ENCODE measurements at regions not wholly inside any gene's neighbourhood (a gene's known extent, or its start where the extent isn't known, plus 50 kb on each side); places are given as distances from the start of the nearest gene placed in this dataset.
"Not testable (repeated sequence)": the region's sequence is repeated elsewhere in the genome, so short reads cannot be mapped to it uniquely, and the experiment has no call there.

DNA sequence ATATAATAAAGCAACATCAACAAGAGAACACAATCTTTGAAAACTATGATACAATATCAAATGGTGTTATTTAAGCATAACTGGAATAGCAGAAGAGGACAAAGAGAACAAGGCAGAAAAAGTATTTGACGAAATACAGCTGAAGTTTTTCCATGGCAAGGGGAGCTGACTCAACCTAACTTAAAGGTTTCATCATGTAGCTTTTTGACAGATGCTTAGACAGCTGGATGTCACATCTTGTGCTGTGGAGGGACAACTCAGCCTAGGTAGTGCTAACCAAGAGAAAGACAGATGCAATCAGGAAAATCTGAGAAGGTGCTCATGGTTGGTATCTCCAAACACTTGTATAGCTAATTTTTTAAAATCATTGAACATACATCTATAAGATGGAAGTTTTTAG, 208.2 kb downstream of the TFEC start:
- H3K27ac Mint-ChIP-seq: no peak overlapping the region
- no peaks in the 10 kb centered on the region for H3K27me3 Mint-ChIP-seq
- H3K9me3 Mint-ChIP-seq (ENCODE audit: low read depth): no peaks in the 10 kb centered on the region
- H3K4me1 Mint-ChIP-seq (ENCODE audit: low read depth): no peaks in the 10 kb centered on the region
- H3K36me3 Mint-ChIP-seq: no peaks in the 10 kb centered on the region
- no peak overlapping the region for H3K4me3 Mint-ChIP-seq

DNA sequence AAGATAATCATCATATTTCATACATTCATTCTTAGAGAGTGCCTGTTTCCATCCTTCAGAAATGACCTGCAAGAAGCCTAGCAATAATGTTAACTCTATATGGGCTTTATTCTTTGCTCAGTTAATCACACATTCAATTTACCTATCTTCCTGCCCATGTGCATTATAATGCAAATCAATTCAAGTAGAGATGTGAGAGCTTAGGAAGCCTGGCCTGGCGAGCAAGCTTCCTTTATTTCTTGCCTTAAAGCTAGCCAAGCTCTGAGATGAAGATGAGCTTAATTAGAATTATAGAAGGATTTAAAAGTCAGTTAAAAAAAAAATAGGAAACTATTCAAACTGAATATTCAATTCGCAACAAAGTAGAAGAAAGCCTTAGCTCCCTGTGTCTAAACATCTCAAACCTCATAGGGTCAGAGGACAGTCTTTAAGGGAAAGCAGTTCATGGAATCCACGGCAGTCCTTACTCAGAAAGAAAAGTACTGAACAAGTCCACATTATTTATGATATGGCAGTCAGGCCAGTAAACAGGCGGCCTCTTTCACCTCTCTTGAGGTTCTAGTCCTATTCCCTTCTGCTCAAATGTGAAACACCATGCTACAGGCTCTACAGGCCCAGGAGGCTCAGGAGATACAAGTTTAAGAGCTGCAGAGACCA, 214.1 kb downstream of the TFEC start:
- H3K36me3 Mint-ChIP-seq: no peaks in the 10 kb centered on the region
- H3K27ac Mint-ChIP-seq: no peak overlapping the region
- no peaks in the 10 kb centered on the region for H3K4me1 Mint-ChIP-seq (ENCODE audit: low read depth)
- H3K27me3 Mint-ChIP-seq: no peaks in the 10 kb centered on the region
- H3K9me3 Mint-ChIP-seq (ENCODE audit: low read depth): no peaks in the 10 kb centered on the region
- no peak overlapping the region for H3K4me3 Mint-ChIP-seq

DNA sequence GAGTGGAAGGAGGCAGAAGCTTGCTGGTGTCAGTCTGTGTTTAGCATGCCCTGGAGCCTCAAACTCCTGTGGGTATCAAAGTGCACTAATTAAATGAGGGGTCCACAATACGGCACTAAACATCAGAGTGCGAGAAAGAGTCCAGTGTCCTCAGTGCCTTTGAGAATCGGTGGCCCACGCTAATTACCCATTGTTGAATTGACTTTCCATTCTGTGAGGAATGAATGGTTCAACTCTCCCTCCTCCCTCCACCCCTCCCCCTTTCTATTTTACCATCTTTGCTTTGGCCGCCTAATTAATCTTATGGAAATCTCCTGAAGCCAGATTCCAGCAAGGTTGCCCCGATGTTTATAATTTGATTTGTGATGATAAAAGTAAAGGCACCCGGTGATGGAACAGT, 217.8 kb downstream of the TFEC start:
- H3K27ac Mint-ChIP-seq: no peak overlapping the region
- no peak overlapping the region for H3K4me3 Mint-ChIP-seq
- no peaks in the 10 kb centered on the region for H3K9me3 Mint-ChIP-seq (ENCODE audit: low read depth)
- H3K36me3 Mint-ChIP-seq: no peaks in the 10 kb centered on the region
- no peaks in the 10 kb centered on the region for H3K4me1 Mint-ChIP-seq (ENCODE audit: low read depth)
- no peaks in the 10 kb centered on the region for H3K27me3 Mint-ChIP-seq

DNA sequence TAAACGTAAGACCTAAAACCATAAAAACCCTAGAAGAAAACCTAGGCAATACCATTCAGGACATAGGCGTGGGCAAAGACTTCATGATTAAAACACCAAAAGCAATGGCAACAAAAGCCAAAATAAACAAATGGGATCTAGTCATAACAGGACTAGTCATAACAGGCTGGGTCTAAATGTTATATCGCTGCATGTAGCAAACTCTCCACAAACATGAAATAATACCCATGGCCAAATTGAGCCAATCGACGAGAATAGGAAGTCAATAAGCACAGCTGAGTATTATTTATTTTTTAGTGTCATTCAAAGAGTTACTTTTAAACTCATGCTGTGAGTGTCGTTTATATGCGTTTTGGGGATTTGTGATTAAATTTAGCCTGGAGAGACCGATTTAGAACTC, 225.1 kb downstream of the TFEC start:
- no peaks in the 10 kb centered on the region for H3K36me3 Mint-ChIP-seq

DNA sequence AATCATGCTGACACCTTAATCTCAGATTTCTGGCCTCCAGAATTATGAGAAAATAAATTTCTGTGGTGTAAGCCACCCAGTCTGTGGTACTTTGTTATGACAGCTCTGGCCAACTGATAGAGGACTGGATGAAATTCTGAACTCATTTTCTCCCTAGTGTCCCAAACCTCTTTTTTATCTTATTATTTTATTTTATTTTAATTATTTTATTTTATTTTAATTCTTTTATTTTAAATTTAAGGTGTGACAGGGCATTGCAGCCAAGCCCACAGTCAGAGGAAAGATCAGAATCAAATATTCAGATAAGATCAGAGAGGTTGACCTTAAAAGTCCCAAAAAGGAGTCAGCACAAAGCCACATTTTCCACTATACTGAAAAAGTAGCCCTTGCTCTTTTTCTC, 228.1 kb downstream of the TFEC start:
- H3K36me3 Mint-ChIP-seq: no peaks in the 10 kb centered on the region
- no peaks in the 10 kb centered on the region for H3K27me3 Mint-ChIP-seq
- no peaks in the 10 kb centered on the region for H3K9me3 Mint-ChIP-seq (ENCODE audit: low read depth)
- no peak overlapping the region for H3K27ac Mint-ChIP-seq
- no peaks in the 10 kb centered on the region for H3K4me1 Mint-ChIP-seq (ENCODE audit: low read depth)
- no peak overlapping the region for H3K4me3 Mint-ChIP-seq

More for the DNA sequence above, 225.1 kb downstream of the TFEC start:
- H3K4me3 Mint-ChIP-seq: no peak overlapping the region
- no peaks in the 10 kb centered on the region for H3K9me3 Mint-ChIP-seq (ENCODE audit: low read depth)
- no peaks in the 10 kb centered on the region for H3K27me3 Mint-ChIP-seq
- no peaks in the 10 kb centered on the region for H3K4me1 Mint-ChIP-seq (ENCODE audit: low read depth)
- no peak overlapping the region for H3K27ac Mint-ChIP-seq

DNA sequence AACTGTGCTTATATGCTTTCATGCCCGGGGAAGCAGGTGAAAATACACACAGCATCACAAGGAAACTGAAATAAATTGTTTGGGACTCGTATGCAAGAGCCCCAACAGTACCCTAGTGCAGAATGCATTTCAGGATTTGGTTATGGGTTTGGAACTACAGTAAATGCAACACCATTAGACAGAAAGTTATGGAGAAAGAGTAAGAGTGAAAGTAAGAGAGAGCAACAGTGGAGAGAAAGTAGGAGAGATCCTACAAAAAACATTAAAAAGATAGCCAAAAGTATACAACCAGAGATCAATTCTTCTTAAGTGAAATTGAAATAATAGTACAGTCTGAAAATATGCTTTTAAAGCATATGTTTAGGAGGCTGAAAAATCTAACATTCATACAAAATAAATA, 231.1 kb downstream of the TFEC start:
- no peak overlapping the region for H3K27ac Mint-ChIP-seq
- no peak overlapping the region for H3K4me3 Mint-ChIP-seq
- no peaks in the 10 kb centered on the region for H3K36me3 Mint-ChIP-seq
- no peaks in the 10 kb centered on the region for H3K27me3 Mint-ChIP-seq
- H3K9me3 Mint-ChIP-seq (ENCODE audit: low read depth): no peaks in the 10 kb centered on the region
- no peaks in the 10 kb centered on the region for H3K4me1 Mint-ChIP-seq (ENCODE audit: low read depth)

DNA sequence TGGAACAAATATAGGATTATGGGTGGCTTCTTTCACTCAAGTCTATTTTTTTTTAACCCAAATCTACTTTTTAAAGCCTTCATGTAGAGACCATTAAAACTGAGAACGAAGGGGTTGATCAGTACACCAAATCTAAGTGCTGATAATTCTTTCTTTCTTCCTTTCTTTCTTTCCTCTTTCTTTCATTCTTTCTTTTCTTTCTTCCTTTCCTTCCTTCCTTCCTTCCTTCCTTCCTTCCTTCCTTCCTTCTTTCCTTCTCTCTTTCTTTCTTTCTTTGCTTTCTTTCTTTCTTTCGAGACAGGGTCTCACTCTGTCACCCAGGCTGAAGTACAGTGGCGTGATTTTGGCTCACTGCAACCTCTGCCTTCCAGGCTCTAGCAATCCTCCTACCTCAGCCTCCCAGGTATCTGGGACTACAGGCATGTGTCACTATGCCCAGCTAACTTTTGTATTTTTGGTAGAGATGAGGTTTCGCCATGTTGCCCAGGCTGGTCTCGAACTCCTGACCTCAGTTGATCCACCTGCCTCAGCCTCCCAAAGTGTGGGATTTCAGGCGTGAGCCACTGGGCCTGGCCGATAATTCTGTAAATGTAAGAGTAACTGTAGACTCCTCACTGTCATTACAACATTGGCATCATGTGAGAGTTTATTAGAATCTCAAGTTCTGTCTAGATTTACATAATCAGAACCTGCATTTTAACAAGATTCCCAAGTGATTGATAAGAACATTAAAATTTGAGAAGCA, 236.4 kb downstream of the TFEC start:
- H3K9me3 Mint-ChIP-seq (ENCODE audit: low read depth): no peaks in the 10 kb centered on the region

DNA sequence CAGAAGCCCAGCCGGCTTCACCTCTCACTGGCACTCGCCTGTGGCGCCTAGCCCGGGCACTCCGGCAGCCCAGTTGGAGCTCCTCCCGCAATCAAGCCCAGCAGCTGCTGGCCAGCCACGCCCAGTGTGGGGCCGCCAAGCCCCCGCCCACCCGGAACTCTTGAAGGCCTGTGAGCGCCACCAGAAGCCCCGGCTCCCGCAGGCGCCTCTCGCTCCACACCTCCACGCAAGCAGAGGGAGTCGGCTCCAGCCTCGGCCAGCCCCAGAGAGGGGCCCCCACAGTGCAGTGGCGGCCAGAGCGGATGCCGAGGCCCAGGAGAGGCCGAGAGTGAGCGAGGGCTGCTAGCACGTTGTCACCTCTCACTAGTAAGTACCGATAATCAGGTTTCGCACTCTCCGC, 240.7 kb downstream of the TFEC start:
- Mint-ChIP-seq H3K4me3 (no peak overlapping the region), H3K4me1 (ENCODE audit: low read depth) (no peaks in the 10 kb centered on the region), H3K9me3 (ENCODE audit: low read depth) (peaks cover 5% of the 10 kb centered on the region), H3K36me3 (no peaks in the 10 kb centered on the region), H3K27me3 (no peaks in the 10 kb centered on the region), H3K27ac (no peak overlapping the region)

More for the DNA sequence above, 236.4 kb downstream of the TFEC start:
- Mint-ChIP-seq H3K4me1 (ENCODE audit: low read depth) (no peaks in the 10 kb centered on the region), H3K4me3 (no peak overlapping the region), H3K27ac (no peak overlapping the region), H3K36me3 (no peaks in the 10 kb centered on the region), H3K27me3 (no peaks in the 10 kb centered on the region)

DNA sequence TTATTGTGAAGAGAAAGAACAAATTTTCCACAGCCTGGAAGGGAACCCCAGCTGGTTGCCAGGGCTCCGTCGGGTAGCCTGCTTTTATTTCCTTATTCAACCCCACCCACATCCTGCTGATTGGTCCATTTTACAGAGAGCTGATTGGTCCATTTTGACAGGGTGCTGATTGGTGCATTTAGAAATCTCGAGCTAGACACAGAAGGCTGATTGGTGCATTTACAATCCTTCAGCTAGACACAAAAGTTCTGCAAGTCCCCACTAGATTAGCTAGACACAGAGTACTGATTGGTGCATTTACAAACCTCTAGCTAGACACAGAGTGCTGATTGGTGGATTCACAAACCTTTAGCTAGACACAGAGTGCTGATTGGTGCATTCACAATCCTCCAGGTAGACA, 241.1 kb downstream of the TFEC start:
- H3K27me3 Mint-ChIP-seq; H3K36me3 Mint-ChIP-seq; H3K9me3 Mint-ChIP-seq (ENCODE audit: low read depth); H3K27ac Mint-ChIP-seq; H3K4me1 Mint-ChIP-seq (ENCODE audit: low read depth); H3K4me3 Mint-ChIP-seq: not testable (repeated sequence)

DNA sequence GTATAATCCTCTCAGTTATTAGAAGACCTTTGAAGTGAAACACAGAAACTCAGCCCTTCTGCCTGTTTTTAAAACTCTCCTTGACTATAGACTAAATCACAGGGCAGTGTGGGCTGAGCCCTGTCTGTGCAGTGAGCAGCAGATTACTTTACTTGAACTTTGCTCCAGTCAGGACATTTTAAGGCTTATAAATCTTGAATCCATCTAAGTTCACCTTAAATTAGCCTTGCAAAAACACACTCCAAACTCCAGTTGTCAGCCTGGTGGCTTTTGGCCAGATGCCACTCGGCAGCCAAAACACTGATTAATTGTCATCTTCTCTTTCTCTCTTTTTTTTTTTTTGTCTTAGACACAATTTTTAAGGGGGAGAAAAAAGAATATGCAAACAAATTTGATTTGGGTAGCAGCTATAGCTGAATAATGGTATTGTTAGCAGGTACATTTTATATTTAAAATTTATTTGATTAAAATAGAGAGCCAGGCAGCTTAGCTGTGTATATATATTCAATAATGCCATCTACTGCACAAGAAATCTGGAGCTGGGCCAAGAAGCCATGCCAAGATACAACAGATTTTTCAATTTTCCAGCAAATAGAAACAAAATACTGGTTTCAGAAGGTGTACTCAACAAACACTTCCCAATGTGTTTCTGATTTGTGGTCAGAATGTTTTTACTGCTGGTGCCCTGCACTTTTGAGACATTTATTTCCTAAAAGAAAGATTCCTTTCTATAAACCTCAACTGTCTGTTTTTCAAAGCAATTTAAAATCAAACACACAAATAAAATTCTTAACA, 247.7 kb downstream of the TFEC start:
- no peaks in the 10 kb centered on the region for H3K27me3 Mint-ChIP-seq
- H3K4me3 Mint-ChIP-seq: no peak overlapping the region
- H3K36me3 Mint-ChIP-seq: no peaks in the 10 kb centered on the region
- no peak overlapping the region for H3K27ac Mint-ChIP-seq
- no peaks in the 10 kb centered on the region for H3K4me1 Mint-ChIP-seq (ENCODE audit: low read depth)
- H3K9me3 Mint-ChIP-seq (ENCODE audit: low read depth): peaks cover 5% of the 10 kb centered on the region

DNA sequence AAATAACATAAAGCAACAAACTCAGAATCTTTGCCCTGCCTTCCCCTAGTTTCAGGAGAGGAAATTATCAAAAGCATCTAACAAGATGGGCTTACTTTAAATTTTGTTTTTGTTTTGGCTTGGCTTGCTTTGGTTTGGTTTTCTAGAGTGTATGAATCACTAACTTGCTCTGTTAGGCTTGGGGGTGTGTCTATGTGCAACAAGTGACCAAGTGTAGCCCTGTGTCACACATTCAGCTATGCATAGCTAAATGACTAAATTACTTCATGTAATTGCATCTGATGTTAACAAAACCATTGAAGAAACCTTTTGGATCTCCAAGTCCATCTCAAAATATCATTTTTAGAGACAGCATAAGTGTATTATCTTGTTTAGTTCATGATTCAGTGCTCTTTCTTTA, 251.0 kb downstream of the TFEC start:
- Mint-ChIP-seq H3K4me1 (ENCODE audit: low read depth) (no peaks in the 10 kb centered on the region), H3K36me3 (no peaks in the 10 kb centered on the region), H3K27ac (no peak overlapping the region), H3K9me3 (ENCODE audit: low read depth) (no peaks in the 10 kb centered on the region), H3K27me3 (no peaks in the 10 kb centered on the region), H3K4me3 (no peak overlapping the region)

DNA sequence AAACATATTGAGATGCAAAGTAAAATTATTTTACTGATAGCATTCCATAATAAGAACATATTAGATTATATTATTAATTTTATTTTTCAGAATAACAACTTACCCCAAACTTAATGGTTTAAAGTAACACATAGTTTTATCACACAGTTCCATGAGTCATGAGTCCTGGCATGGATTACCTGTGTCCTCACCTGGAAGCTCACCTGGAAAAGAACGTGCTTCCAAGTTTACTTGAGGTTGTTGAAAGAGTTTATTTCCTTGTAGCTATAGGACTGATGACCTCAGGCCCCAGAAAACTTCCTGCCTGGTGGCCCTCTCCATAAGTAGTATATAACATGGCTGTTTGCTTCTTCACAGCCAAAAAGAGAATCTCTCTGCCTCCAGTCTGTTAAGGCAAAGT, 254.6 kb downstream of the TFEC start:
- Mint-ChIP-seq H3K27ac (no peak overlapping the region), H3K36me3 (no peaks in the 10 kb centered on the region), H3K9me3 (ENCODE audit: low read depth) (no peaks in the 10 kb centered on the region), H3K27me3 (no peaks in the 10 kb centered on the region), H3K4me1 (ENCODE audit: low read depth) (no peaks in the 10 kb centered on the region), H3K4me3 (no peak overlapping the region)

DNA sequence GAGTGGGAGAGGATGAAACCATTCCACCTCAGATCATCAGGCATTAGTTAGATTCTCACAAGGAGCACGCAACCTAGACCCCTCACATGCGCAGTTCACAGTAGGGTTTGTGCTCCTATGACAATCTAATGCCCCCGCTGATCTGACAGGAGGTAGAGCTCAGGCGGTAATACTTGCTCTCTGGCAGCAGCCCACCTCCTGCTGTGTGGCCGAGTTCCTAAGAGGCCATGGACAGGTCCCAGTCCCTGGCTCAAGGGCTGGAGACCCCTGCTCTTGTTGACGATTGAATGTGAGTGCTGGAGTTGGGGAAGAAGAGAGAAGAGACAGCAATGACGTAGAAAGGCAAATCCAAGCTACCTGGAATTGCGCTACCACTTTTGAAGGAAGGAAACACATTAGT, 267.2 kb downstream of the TFEC start:
- Mint-ChIP-seq H3K9me3 (ENCODE audit: low read depth) (no peaks in the 10 kb centered on the region), H3K36me3 (no peaks in the 10 kb centered on the region), H3K4me1 (ENCODE audit: low read depth) (no peaks in the 10 kb centered on the region), H3K27me3 (no peaks in the 10 kb centered on the region), H3K27ac (no peak overlapping the region), H3K4me3 (no peak overlapping the region)

DNA sequence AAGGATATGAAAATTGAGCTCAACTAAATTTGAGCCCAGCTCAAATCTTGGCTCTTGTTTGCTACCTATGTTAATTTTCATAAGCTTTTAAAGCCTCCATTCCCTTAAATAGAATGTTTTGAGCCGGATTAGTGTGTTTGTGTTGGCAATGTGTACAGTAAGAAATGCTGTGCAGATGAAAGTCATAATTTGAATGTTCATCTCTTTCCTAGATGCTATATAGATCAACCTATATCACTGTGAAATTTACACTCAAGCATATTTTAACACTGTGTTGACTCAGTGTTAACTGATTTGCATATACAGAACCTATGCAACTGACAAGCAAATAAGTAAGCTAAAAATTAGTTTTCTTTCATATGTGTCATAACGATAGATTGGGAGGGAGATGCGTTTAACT, 272.5 kb downstream of the TFEC start:
- no peaks in the 10 kb centered on the region for H3K36me3 Mint-ChIP-seq
- H3K4me1 Mint-ChIP-seq (ENCODE audit: low read depth): no peaks in the 10 kb centered on the region
- H3K27me3 Mint-ChIP-seq: no peaks in the 10 kb centered on the region
- peaks cover 3% of the 10 kb centered on the region for H3K9me3 Mint-ChIP-seq (ENCODE audit: low read depth)
- H3K4me3 Mint-ChIP-seq: no peak overlapping the region
- H3K27ac Mint-ChIP-seq: no peak overlapping the region

DNA sequence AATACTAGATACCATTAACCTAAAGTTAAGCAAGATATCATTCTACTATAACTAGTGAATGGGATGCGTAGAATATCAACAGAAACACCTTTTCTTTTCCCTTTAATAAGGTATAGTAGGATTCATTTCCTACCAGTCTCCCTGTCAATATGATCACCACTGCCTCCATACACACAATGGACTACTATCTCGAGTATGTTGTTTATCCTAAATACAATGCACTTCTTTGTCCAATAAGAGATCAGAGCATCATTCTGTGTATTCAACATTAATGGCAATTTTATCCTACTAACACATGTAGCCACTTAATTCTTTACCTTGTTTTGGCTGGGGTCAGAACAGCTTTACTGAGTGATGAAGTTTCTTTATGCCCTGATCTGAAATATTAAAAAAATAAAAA, 276.3 kb downstream of the TFEC start:
- Mint-ChIP-seq H3K4me1 (ENCODE audit: low read depth) (no peaks in the 10 kb centered on the region), H3K9me3 (ENCODE audit: low read depth) (peaks cover 3% of the 10 kb centered on the region), H3K27me3 (peaks cover 2% of the 10 kb centered on the region), H3K4me3 (no peak overlapping the region), H3K27ac (no peak overlapping the region), H3K36me3 (no peaks in the 10 kb centered on the region)

Measured in activated naive CD8-positive, alpha-beta T cell (primary cell).